Mesenchymal stem cell (in vitro differentiated cells and primary cell): ENCODE measurements at regions not wholly inside any gene's neighbourhood (a gene's known extent, or its start where the extent isn't known, plus 50 kb on each side); places are given as distances from the start of the nearest gene placed in this dataset.

Source experiments
- DNase-seq: peaks from one replicate; pipeline ENCODE4 v3.0.0-alpha.2; 2013
- H2AFZ ChIP-seq: one replicate; pipeline ENCODE4 v1.6.1; 2013; ENCODE audit warnings: low read depth, mild to moderate bottlenecking, control low read depth, inconsistent platforms, low read length, moderate library complexity
- H2AK5ac ChIP-seq: 2 replicates; pipeline ENCODE4 v1.6.1; 2013; ENCODE audit warnings: low read length, moderate library complexity, mild to moderate bottlenecking, inconsistent platforms; ENCODE audit not compliant: severe bottlenecking
- H2BK120ac ChIP-seq: one replicate; pipeline ENCODE4 v1.6.1; 2013; ENCODE audit warnings: low read depth, mild to moderate bottlenecking, inconsistent platforms, low read length, moderate library complexity
- H2BK12ac ChIP-seq, 2 experiments: one replicate each; pipeline ENCODE4 v1.6.1; 2013; ENCODE audit warnings: inconsistent platforms in 2 of 2, low read length in 2 of 2, mild to moderate bottlenecking in 2 of 2, moderate library complexity in 2 of 2, control low read depth in 1 of 2
- H2BK15ac ChIP-seq: one replicate; pipeline ENCODE4 v1.6.1; 2013; ENCODE audit warnings: mild to moderate bottlenecking, low read depth, inconsistent platforms; ENCODE audit not compliant: poor library complexity, severe bottlenecking
- H2BK5ac ChIP-seq: 2 replicates; pipeline ENCODE4 v1.6.1; 2013; ENCODE audit warnings: low read depth, mild to moderate bottlenecking, low read length, control low read depth, inconsistent platforms; ENCODE audit not compliant: poor library complexity, severe bottlenecking
- H3K14ac ChIP-seq, 2 experiments: one replicate each; pipeline ENCODE4 v1.6.1; 2013; ENCODE audit warnings: inconsistent platforms in 2 of 2, low read length in 2 of 2, control low read depth in 1 of 2, mild to moderate bottlenecking in 1 of 2, moderate library complexity in 1 of 2
- H3K18ac ChIP-seq, 2 experiments: one replicate each; pipeline ENCODE4 v1.6.1; 2013; ENCODE audit warnings: inconsistent platforms in 2 of 2, low read length in 2 of 2, control low read depth in 1 of 2, low read depth in 1 of 2, mild to moderate bottlenecking in 1 of 2
- H3K23ac ChIP-seq, 2 experiments: one replicate each; pipeline ENCODE4 v1.6.1; 2013; ENCODE audit warnings: inconsistent platforms in 2 of 2, low read length in 2 of 2, mild to moderate bottlenecking in 2 of 2, moderate library complexity in 2 of 2, control low read depth in 1 of 2
- H3K27ac ChIP-seq: 2 replicates; pipeline ENCODE4 v1.5.1; 2013; ENCODE audit warnings: mild to moderate bottlenecking, moderate library complexity, low read length, control low read depth, inconsistent platforms; ENCODE audit not compliant: poor library complexity, severe bottlenecking
- H3K27me3 ChIP-seq, 2 experiments: 2 replicates each; pipeline versions ENCODE4 v1.6.1 to v1.7.0; 2013; ENCODE audit warnings: low read length in 2 of 2, mild to moderate bottlenecking in 2 of 2, moderate library complexity in 2 of 2, control low read depth in 1 of 2, inconsistent platforms in 1 of 2; ENCODE audit not compliant: control insufficient read depth in 1 of 2, insufficient read depth in 1 of 2
- H3K36me3 ChIP-seq, 2 experiments: 2 replicates each; pipeline versions ENCODE4 v1.6.1 to v1.7.0; 2013; ENCODE audit warnings: low read length in 2 of 2, control low read depth in 1 of 2, inconsistent platforms in 1 of 2, low read depth in 1 of 2, mild to moderate bottlenecking in 1 of 2; ENCODE audit not compliant: insufficient read depth in 2 of 2, control insufficient read depth in 1 of 2
- H3K4ac ChIP-seq, 2 experiments: one replicate each; pipeline ENCODE4 v1.6.1; 2013; ENCODE audit warnings: inconsistent platforms in 2 of 2, low read length in 2 of 2, mild to moderate bottlenecking in 2 of 2, moderate library complexity in 2 of 2, control low read depth in 1 of 2, low read depth in 1 of 2
- H3K4me1 ChIP-seq: 2 replicates; pipeline ENCODE4 v1.6.1; 2013; ENCODE audit warnings: low read depth, low read length, control low read depth; ENCODE audit not compliant: control insufficient read depth, insufficient read depth
- H3K4me2 ChIP-seq: 2 replicates; pipeline ENCODE4 v1.6.1; 2013; ENCODE audit warnings: low read length, mild to moderate bottlenecking, inconsistent platforms; ENCODE audit not compliant: poor library complexity, severe bottlenecking
- H3K4me3 ChIP-seq, 2 experiments: 2 replicates each; pipeline versions ENCODE4 v1.5.1 to v1.7.0; 2013; ENCODE audit warnings: low read length in 2 of 2, mild to moderate bottlenecking in 2 of 2, control low read depth in 1 of 2, low read depth in 1 of 2; ENCODE audit not compliant: insufficient read depth in 1 of 2
- H3K79me1 ChIP-seq: replicated peaks from 2 replicates; pipeline ENCODE4 v1.6.1; 2013; ENCODE audit warnings: mild to moderate bottlenecking, control low read depth, low read length, inconsistent platforms; ENCODE audit not compliant: poor library complexity, severe bottlenecking
- H3K9ac ChIP-seq: 2 replicates; pipeline ENCODE4 v1.7.0; 2013; ENCODE audit warnings: mild to moderate bottlenecking, low read length, moderate library complexity
- H3K9me3 ChIP-seq: 2 replicates; pipeline ENCODE4 v1.7.0; 2013; ENCODE audit warnings: mild to moderate bottlenecking, low read length; ENCODE audit not compliant: control insufficient read depth
- H4K8ac ChIP-seq: one replicate; pipeline ENCODE4 v1.6.1; 2013; ENCODE audit warnings: inconsistent platforms, mild to moderate bottlenecking, low read length, moderate library complexity
- H4K91ac ChIP-seq: one replicate; pipeline ENCODE4 v1.6.1; 2013; ENCODE audit warnings: mild to moderate bottlenecking, low read length, inconsistent platforms
- WGBS: methylation state at CpG from one replicate; pipeline ENCODE4 v1.1.7; 2013; ENCODE audit warnings: mixed read lengths; 5-methylcytosine and 5-hydroxymethylcytosine counted together

GRCh38 chr10:125291836-125292235 is 131.5 kb upstream of the CTBP2 start:
- 91% methylated on average over 9 of the region's 9 CpGs for WGBS
- Histone ChIP-seq H3K23ac (no peak overlapping the region), H3K4me2 (no peak overlapping the region), H3K36me3 (no peaks in the 10 kb centered on the region), H3K9ac (no peak overlapping the region), H3K4me3 (no peak overlapping the region), H3K9me3 (peaks cover 3% of the 10 kb centered on the region), H4K8ac (no peak overlapping the region), H2AK5ac (no peak overlapping the region), H3K27me3 (peaks cover 4 to 6% of the 10 kb centered on the region in 2 experiments), H3K27ac (no peak overlapping the region), H4K91ac (no peak overlapping the region), H2BK5ac (no peak overlapping the region), H3K79me1 (no peaks in the 10 kb centered on the region), H3K4ac (no peak overlapping the region), H3K14ac (no peak overlapping the region), H3K18ac (no peak overlapping the region), H3K4me1 (no peaks in the 10 kb centered on the region), H2BK15ac (no peak overlapping the region), H2AFZ (no peak overlapping the region), H2BK120ac (no peak overlapping the region), H2BK12ac (no peak overlapping the region)
- no peak for DNase-seq

DNA sequence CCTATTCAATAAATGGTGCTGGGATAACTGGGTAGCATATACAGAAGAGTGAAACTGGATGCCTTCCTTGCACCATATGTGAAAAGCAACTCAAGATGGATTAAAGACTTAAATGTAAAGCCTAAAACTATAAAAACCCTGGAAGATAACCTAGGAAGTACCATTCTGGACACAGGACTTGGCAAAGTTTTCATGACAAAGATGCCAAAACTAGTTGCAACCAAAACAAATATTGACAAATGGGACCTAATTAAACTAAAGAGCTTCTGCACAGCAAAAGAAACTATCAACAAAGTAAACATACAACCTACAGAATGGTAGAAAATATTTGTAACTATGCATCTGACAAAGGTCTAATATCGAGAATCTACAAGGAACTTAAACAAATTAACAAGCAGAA is 129.1 kb upstream of the CTBP2 start:
- WGBS = 63% methylated on average over 1 of the region's 1 CpG

DNA sequence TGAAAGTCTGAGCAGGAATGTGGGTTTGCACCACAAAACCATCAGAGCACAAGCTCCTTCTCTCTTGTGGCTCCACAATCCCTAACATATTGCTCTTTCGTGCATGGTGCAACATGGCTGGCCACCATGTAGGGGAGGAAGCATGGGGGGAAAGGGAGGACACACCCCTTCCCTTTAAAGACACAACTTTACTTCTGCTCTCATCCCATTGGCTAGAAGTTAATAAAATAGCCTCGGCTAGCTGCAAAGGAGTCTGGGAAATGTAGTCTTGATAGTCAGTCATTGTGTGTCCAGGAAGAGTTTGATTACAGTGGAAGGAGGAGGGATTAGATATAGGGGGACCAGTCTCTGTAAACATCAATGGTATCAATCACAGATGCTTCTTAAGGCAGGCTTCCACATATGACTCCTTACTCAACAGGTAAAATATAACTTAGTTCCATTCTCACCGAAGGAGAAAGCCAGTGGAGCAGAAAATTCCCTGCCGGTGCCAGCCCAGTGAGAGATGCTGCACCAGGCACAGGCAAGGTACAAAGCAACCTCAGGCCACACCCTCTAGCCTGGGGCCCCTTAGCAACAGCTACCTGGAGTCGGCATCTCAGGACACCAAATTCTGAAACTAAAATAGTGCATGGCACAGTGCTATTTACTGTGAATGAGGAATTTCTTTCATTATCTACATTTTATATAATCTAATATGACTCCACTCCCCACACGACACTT is 124.7 kb upstream of the CTBP2 start:
- no peak overlapping the region for H3K4me3 ChIP-seq
- no peak overlapping the region for H2BK12ac ChIP-seq
- no peak overlapping the region for H3K18ac ChIP-seq
- no peak overlapping the region for H3K23ac ChIP-seq
- no peak overlapping the region for H2BK5ac ChIP-seq
- no peak overlapping the region for H3K4me2 ChIP-seq
- no peak overlapping the region for H3K4ac ChIP-seq
- no peak for DNase-seq
- no peak overlapping the region for H3K27ac ChIP-seq
- no peaks in the 10 kb centered on the region for H3K4me1 ChIP-seq
- H3K36me3 ChIP-seq = no peaks in the 10 kb centered on the region
- H3K9ac ChIP-seq = no peak overlapping the region
- WGBS = 74% methylated on average over 4 of the region's 6 CpGs
- no peak overlapping the region for H3K14ac ChIP-seq
- no peak overlapping the region for H2BK15ac ChIP-seq
- H2AFZ ChIP-seq = no peak overlapping the region
- H4K8ac ChIP-seq = no peak overlapping the region
- peaks cover 3% of the 10 kb centered on the region for H3K9me3 ChIP-seq
- H3K27me3 ChIP-seq = peaks cover 18 to 34% of the 10 kb centered on the region in 2 experiments
- no peaks in the 10 kb centered on the region for H3K79me1 ChIP-seq
- no peak overlapping the region for H2BK120ac ChIP-seq
- no peak overlapping the region for H4K91ac ChIP-seq
- H2AK5ac ChIP-seq = no peak overlapping the region

More for the DNA sequence above, 129.1 kb upstream of the CTBP2 start:
- H3K27ac ChIP-seq = no peak overlapping the region
- H3K27me3 ChIP-seq = peaks cover 9 to 10% of the 10 kb centered on the region in 2 experiments
- H3K18ac ChIP-seq = no peak overlapping the region
- H2BK5ac ChIP-seq = no peak overlapping the region
- H2BK120ac ChIP-seq = no peak overlapping the region
- H2BK15ac ChIP-seq = no peak overlapping the region
- DNase-seq = no peak
- H3K4me3 ChIP-seq = no peak overlapping the region
- H3K14ac ChIP-seq = no peak overlapping the region
- H3K23ac ChIP-seq = no peak overlapping the region
- no peak overlapping the region for H3K4ac ChIP-seq
- no peak overlapping the region for H4K8ac ChIP-seq
- no peak overlapping the region for H3K9ac ChIP-seq
- H2BK12ac ChIP-seq = no peak overlapping the region
- H2AK5ac ChIP-seq = no peak overlapping the region
- H3K4me1 ChIP-seq = no peaks in the 10 kb centered on the region
- no peaks in the 10 kb centered on the region for H3K79me1 ChIP-seq
- no peak overlapping the region for H3K4me2 ChIP-seq
- no peak overlapping the region for H4K91ac ChIP-seq
- no peaks in the 10 kb centered on the region for H3K36me3 ChIP-seq
- H2AFZ ChIP-seq = no peak overlapping the region
- H3K9me3 ChIP-seq = peaks cover 3% of the 10 kb centered on the region

- Histone ChIP-seq H2BK15ac (no peak overlapping the region), H2AK5ac (no peak overlapping the region), H3K79me1 (no peaks in the 10 kb centered on the region), H4K8ac (no peak overlapping the region), H3K4me2 (no peak overlapping the region), H3K36me3 (no peaks in the 10 kb centered on the region), H3K9me3 (no peaks in the 10 kb centered on the region), H3K9ac (no peak overlapping the region), H4K91ac (no peak overlapping the region), H3K27me3 (peaks cover 18 to 37% of the 10 kb centered on the region in 2 experiments), H3K14ac (no peak overlapping the region), H2BK5ac (no peak overlapping the region), H2BK120ac (no peak overlapping the region), H3K4me3 (no peak overlapping the region), H2AFZ (no peak overlapping the region), H3K4ac (no peak overlapping the region), H2BK12ac (no peak overlapping the region), H3K18ac (no peak overlapping the region), H3K23ac (no peak overlapping the region), H3K4me1 (no peaks in the 10 kb centered on the region), H3K27ac (no peak overlapping the region)
- DNase-seq = no peak
- WGBS = 95% methylated on average over 11 of the region's 11 CpGs
These were observed 123.7 kb upstream of the CTBP2 start for GRCh38 chr10:125283836-125284614.
